HL-60/S4 treated with phorbol 12-myristate 13-acetate at 8.2 ng/mL for 4 days and 3 days (cell line): ENCODE measurements at regions not wholly inside any gene's neighbourhood (a gene's known extent, or its start where the extent isn't known, plus 50 kb on each side); places are given as distances from the start of the nearest gene placed in this dataset.

Experiments
- in situ Hi-C: fragments of 300-500 bp; cut with MboI; formaldehyde crosslinking; loops from 2 replicates; pipeline ENCODE4 v1.15.0; 2022; ENCODE audit warnings: low sequenced_read_pairs

GRCh38 chr5:106739127-106739526 is 931.6 kb downstream of the EFNA5 start:
- in situ Hi-C loops = no loop called here

- in situ Hi-C loops = no loop called here
Observed at GRCh38 chr5:106737111-106737510, 933.6 kb downstream of the EFNA5 start.

- in situ Hi-C loops = no loop called here
Observed at GRCh38 chr5:106732624-106733023, 938.1 kb downstream of the EFNA5 start.

- in situ Hi-C loops = no loop called here
Observed at GRCh38 chr5:106730912-106731311, 939.8 kb downstream of the EFNA5 start.

- in situ Hi-C loops = no loop called here
Observed at GRCh38 chr5:106730506-106730905, 940.2 kb downstream of the EFNA5 start.

- in situ Hi-C loops = no loop called here
Observed at GRCh38 chr5:106728208-106728607, 942.5 kb downstream of the EFNA5 start.

GRCh38 chr5:106727071-106727470 is 943.7 kb downstream of the EFNA5 start:
- in situ Hi-C loops = no loop called here

- in situ Hi-C loops = no loop called here
Observed at GRCh38 chr5:106720367-106720766, 950.4 kb downstream of the EFNA5 start.

GRCh38 chr5:106699796-106700195 is 970.9 kb downstream of the EFNA5 start:
- in situ Hi-C loops = no loop called here

- in situ Hi-C loops = no loop called here
Observed at GRCh38 chr5:106699198-106699597, 971.5 kb downstream of the EFNA5 start.

- in situ Hi-C loops = no loop called here
Observed at GRCh38 chr5:106698169-106698568, 972.6 kb downstream of the EFNA5 start.

- in situ Hi-C loops = no loop called here
Observed at GRCh38 chr5:106691701-106692100, 979.0 kb downstream of the EFNA5 start.

- in situ Hi-C loops = no loop called here
Observed at GRCh38 chr5:106690585-106690984, 980.2 kb downstream of the EFNA5 start.

- in situ Hi-C loops = no loop called here
Observed at GRCh38 chr5:106680330-106680729, 990.4 kb downstream of the EFNA5 start.

- in situ Hi-C loops = no loop called here
Observed at GRCh38 chr5:106677057-106677456, 993.7 kb downstream of the EFNA5 start.

GRCh38 chr5:106675687-106676086 is 995.0 kb downstream of the EFNA5 start:
- in situ Hi-C loops = no loop called here

GRCh38 chr5:106673941-106674340 is 996.8 kb downstream of the EFNA5 start:
- in situ Hi-C loops = no loop called here

- in situ Hi-C loops = no loop called here
Observed at GRCh38 chr5:106661866-106662265, 1008.9 kb downstream of the EFNA5 start.

GRCh38 chr5:106660681-106661080 is 1010.1 kb downstream of the EFNA5 start:
- in situ Hi-C loops = no loop called here

GRCh38 chr5:106658150-106658549 is 1012.6 kb downstream of the EFNA5 start:
- in situ Hi-C loops = no loop called here

- in situ Hi-C loops = no loop called here
Observed at GRCh38 chr5:106656821-106657220, 1013.9 kb downstream of the EFNA5 start.

- in situ Hi-C loops = no loop called here
Observed at GRCh38 chr5:106649031-106649430, 1021.7 kb downstream of the EFNA5 start.

- in situ Hi-C loops = no loop called here
Observed at GRCh38 chr5:106648401-106648800, 1022.3 kb downstream of the EFNA5 start.

- in situ Hi-C loops = no loop called here
Observed at GRCh38 chr5:106646106-106646505, 1024.6 kb downstream of the EFNA5 start.
